ENCODE measurements at regions not wholly inside any gene's neighbourhood (a gene's known extent, or its start where the extent isn't known, plus 50 kb on each side); places are given as distances from the start of the nearest gene placed in this dataset.

DNA sequence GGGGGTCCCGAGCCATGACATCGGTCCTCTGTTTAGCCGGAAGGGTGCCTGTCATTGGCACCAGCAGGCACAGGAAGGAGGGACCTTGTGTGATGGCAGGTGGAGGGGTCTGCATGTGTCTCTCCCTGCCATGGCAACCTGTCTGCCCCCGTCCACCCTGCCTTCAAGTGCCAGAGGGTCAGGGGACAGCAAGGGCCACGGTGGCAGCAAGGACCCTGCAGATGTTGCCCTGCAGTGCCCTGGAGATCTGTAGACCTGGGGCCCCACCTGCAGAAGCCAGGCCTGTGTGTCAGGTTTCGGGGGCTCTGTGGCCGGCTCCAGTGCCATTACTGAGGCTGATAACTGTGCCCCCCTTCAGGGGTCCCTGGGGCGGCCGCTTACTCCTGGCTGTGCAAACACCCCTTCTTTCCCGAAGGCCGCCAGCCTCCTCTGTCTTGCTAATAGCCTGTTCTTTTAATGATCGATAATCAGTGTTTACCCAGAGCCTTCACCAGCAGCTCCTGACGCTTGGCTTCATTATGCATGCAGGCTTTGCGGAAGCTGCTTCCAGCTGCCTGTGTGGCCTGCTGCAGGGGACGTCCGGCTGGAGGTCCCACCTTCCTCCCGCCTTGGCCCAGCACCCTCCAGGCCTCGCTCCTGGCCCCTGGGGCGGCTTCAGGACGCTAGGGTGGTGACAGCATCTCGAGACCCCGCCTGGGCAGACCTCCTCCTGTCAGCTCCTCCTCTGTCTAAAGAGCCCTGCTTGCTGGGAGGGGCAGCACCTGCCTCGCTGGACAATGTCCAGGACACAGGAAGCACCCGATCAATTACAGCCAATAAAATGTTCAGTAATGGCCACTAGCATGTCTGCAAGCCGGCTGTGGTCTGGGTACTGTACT is 153.0 kb downstream of the KIF26A start:
- DNase-seq: no peak

DNA sequence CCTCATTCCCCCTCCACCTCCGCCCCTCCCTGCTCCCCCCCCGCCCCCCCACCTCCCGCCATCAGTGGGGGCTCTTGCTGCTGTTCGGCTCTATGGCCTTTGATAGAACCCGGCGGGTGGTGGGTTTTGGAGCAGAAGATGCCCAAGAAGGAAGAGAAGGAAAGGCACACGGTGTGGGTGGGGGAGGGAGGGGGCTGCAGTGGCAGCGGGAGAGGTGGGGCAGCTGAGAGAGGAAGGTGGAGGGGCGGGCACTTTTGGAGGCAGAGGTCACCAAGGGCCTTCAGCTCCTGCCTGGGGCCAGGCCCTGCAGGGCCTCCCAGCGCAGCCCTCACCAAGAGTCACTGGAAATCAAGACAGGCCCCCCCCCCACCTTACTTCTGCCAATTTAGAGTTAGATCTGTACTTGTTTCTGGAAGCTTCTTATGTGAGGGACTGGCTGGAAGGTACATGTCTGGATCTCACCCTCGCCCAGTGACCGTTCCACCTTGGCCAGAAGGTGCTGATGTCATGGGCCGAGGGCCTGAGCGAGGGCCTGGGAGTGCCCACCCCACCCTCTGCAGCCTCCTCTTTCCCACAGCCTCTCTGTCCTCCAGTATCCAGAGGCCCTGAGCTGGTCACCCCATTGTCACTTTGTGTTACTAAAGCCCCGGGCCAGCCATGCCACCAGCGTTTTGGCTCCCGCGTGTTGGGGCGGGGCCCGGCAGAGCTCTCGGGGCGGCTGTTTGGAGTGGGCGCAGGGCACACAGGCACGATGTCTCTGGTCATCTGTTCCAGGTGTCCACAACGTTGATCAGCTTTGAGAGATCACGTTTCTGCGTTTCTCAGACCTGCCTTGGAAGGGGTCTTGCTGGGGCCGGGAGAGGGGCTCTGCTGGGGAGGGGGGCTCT is 153.9 kb downstream of the KIF26A start:
- DNase-seq: no peak

DNA sequence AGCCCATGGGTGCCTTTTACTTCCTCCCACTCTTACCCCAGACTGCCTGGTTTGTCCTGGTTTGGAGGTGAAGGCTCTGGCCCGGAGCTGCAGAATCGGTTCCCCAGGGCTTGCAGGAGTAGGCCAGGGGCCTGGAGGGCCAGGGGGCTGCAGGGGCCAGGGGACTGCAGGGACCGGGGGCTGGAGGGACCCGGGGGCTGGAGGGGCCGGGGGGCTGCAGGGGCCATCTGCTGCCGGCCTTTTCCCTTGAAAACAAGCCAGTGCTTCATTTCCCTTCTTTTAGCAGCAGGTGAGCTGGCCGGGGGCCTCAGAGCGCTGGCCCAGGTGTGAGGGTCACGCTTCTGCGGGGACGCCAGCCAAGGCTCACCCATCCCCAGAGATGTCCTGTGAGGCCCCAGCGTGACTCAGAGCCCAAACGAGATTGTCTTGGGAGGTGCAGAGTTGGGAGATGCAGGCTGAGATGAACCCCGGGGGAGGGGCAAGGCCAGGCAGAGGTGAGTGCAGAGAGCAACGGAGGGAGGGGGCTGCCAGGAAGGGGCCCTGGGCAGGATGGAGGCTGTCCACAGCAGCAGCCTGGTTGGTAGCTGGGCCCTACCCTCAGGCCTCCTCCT is 154.9 kb downstream of the KIF26A start:
- DNase-seq: no peak

DNA sequence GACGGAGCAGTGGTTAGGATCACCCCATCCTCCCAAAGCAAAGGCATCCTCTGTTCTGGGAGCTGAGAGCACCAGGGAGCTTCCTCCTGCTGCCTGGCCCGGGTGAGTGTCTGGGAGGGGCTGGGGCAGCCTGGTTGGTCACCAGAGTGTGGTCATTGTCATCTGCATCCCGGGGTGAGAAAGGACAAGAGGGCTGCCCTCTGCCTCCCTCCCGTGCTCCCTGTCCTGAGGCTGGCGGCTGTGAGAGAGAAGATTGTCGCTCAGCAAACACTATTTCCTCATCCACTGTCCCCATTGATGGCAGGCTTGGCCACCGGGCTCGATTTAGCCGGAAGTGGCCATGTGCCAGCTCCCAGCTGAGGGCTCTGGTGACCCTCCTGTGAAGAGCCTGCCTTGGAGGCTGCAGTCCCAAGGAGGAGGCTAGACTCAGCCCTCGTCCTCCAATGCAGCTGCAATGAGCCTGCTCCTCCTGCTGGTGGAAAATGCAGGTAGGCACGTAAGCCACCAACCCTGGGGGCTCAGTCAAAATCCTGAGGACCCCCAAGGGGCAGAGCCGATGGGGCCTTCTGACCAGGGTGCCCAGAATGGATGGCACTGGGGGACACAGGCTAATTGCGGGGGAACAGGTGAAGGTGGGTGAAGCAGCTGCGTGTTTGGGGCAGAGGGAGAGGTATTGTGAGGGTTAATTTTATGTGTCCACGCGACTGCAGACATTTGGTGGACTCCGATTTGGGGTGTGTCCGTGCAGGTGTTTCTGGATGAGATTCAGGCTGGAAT is 155.7 kb downstream of the KIF26A start:
- no peak for DNase-seq

DNA sequence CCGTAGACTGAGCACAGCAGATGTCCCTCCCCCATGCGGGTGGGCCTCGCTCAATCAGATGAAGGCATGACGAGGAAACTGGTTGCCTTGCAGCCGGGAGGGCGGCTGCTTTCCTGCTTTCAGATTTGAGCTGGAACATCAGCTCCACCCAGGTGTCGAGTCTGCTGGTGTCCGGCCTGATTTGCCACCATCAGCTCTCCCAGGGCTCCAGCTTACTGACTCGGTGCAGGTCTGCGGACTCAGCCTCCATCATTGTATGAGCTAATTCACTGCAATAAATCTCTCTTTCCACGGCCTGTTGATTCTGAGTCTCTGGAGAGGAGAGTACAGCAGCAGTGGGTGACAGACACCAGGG is 156.2 kb downstream of the KIF26A start:
- no peak for DNase-seq

DNA sequence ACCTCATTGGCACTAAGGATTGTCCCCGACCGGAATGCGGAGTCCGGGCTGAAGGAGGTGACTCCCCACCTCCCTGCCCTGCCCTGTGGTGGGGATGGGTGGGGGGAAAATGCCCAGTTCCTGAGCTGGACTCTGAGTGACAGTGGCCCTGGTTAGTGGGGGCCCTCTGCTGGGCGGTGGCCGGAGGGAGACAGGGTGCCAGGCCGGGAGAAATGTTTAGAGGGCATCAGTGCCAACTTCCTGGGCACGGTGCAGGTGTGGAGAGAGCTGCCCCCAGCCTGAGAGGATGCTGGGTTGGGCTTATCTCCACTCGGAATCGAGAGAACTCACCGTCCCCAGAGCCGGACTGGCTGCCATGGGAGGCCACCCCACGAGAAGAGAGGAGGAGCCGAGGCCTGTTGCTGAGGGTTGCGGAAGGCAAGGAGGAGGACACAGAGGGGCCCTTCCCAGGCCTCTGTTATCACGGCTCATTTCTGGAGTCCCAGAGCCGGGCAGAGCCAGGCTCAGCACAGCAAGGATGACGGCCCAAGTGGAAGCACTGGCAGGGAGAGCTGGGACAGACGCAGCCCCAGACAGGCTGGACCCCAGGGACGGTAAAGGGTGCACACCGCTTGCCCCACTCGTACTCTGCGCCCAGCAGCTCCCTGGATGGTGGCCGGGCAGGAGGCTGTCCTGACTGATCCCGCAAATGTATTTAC is 156.7 kb downstream of the KIF26A start:
- DNase-seq: no peak

DNA sequence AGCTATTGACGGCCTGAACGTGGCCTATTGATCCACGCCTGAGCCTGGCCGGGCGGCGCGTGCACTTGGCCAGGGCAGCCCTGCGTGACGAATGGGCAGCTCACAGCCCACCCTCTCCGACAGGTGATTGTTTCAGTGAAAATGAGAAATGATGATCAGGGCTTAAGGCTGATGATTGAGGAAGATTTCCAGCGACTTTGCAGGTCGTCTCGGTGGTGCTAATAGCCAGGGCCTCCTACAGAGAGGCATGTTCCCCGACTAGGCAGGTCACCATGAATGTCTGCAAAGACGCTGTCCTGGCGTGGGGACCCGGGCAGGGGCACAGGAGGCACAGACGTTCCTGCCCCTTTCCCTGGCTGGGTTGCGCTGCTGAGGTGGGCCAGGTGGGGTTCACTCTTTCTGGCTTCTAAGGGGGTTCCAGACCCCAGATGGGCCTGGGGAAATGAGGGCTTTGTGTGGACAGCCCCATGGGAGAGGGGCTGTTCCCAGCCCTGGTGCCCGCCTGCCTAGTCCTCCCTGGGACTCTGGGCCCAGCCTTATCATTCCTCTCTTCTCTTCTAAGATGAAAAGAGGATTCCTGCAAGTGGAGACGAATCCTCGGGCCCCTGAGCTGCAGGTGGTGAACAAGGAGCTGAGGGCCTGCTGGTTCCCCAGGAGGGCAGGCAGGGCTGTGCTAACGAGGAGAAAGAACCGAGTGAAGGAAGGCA is 157.4 kb downstream of the KIF26A start:
- no peak for DNase-seq

DNA sequence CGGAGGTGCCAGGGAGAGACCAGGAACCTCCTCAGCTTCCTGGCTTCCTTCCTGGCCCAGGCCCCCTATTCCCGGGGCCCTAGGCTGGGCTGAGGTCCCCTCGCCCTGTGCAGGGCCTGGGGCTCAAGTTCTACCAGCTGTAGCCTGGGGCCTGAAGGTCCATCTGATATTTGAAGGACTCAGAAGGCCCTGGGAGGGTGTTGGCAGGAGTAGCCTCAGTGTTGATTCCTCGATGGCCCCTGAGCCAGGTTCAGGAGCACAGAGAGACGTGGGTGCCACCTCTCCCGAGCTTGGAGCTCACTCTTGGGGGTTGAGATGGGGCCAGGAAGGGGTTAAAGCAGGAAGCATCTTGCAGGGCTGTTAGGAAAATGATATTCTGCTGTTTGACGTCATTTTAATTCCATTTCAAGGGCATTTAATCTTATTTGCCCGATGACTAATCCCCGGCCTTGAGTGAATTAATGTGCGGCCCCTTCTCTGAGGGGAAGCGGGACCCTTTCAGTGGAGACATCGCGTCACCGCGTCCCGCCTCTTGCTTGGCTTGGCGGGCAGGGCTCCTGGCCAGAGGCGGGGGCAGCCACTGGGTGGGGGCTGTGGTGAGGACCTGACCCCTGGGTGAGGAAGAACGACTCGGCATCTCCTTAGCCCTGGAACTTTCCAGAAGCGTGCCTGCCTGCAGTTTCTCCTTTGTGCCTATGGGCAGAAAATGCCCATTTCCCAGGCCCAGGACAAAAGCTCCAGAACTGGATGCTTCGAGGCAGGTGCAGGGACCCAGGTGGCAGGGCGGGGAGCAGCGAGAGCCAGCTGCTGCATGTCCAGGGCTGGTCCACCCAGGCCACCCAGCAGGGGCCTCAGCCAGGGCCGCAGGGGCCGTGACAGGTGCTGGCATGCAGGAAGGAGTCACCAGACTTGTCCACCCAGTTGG is 158.3 kb downstream of the KIF26A start:
- DNase-seq: no peak

DNA sequence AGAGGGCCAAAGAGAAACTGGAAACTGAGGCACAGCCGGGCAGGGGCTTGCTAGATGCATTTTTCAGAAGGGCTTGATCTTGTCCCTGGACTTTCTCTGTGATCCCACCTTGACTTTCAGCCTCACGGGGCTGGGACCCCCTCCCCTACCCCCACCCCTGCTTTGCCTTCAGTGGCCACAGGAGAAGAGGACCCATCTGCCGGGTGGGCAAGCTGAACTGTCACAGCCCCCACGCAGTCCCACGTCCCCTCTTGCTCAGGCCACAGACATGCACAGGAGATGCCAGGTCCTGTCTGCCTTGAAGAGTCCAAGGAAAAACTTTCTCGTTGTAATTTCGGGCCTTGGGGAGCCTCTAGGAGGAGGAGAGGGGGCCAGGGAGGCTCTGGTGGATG is 158.9 kb downstream of the KIF26A start:
- DNase-seq: no peak

DNA sequence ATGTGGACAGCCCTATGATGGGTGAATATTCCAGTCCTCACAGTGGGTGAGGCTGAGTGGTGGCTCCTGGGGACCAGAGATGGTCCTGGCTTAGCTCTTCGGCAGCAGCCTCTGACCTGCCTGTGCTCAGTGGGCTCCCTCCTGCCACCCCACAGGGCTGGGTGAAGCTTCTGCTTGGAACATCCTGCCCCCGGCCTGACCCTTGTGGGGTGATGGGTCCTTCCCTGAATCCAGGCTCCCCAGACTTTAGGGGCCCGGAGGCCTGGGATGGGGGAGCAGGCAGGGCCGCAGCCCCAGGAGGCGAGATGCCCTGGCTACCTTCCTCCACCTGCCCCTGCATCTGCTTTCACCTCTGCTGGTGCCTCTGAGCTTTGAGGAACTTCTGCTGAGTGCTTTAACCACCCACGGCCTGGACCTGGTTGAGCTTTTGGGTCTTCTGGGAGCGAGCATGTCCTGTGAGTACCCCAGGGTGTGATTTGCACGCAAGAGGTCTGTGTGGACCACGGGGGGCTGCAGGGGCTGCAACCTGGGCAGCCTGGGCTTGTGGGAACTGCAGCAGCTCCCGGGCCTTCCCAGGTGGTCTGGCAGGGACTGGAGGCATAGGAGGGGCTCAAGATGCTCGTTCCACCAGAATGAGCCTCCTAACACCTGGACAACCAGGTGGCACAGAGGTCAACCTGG is 159.5 kb downstream of the KIF26A start:
- no peak for DNase-seq

DNA sequence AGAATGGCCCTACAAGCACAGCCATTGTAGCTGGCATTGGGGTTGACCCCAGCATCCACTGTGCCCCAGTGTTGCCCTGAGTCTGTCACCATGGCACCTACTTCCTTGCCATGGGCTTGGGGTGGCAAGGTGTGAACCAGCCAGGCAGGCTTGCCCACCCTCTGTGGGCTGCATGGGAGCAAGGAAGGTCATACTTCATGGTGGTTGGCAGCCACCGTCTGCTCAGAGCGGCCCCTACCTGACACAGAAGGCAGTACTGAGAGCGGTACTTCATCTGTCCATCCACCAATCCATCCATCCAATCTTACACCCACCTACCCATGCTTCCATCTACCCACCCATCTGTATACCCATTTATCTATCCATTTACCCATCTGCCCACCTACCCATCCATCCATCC is 160.1 kb downstream of the KIF26A start:
- DNase-seq: no peak

DNA sequence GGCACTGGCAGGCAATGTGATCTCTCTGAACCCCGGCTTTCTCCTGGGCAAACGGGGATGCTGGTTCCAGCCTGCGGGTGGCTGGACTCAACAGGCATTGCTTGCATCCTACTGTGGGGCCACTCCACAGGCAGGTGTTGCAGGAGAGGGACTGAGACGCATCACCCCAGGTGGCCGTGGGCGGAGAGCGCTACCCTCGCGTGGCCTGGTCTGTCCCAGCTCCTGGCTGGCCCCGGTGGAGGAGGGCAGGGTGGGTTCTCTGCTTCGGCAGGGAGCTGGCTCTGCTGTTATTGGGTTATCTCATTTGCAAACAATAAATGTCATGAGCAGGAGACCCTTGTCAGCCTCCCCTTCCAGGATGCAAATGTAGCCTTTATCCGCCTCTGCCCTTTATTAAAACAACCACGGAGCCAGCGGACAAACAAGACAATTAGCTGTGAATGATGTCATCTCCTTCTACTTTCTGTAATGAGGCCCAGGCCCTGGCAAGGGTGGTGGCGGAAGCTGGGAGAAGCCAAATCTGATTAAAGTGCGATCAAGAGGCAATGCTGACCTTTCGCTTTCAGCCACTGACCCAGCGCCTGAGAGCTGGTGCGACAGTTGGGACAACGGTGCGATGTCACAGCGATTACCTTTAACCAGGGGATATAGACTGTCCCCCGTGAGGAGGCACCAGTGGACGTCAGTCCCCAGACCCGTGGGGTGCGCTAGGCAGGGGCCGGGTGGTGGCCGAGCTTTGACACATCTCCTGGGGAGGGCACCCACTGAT is 161.8 kb downstream of the KIF26A start:
- DNase-seq: no peak

DNA sequence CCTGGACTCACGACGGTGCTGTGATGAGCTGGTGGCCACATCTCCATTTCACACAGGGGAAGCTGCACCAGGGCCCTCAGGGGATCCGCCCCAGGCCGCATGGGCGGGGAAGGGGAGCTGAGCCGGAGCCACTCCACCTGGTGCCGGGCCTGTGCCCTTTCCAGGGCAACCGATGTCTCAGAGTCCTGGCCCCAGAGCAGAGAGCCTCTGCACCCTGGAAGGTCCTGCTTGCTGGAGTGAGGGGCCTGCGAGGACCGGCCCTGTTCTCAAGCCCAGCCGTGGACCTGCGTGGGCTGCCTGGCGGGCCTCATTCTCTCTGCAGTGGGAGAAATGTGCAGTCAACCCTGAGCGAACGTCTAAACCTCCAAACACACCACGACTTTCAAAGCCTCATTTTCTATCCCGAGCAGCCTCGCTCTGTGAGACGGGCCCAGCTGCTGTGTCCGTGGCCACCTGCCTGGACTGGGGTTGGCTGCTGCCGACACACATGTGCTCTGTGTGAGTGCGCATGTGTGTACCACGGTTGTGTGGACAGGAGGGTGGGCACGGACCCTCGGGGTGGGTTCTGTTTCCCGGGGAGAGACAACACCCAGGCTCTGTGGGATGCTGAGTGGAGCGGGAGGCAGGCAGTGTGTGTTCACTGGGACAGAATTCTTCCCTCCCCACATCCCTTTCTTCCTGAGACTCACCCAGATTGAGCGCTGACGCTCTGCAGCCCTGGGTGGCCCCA is 163.5 kb downstream of the KIF26A start:
- DNase-seq: no peak

DNA sequence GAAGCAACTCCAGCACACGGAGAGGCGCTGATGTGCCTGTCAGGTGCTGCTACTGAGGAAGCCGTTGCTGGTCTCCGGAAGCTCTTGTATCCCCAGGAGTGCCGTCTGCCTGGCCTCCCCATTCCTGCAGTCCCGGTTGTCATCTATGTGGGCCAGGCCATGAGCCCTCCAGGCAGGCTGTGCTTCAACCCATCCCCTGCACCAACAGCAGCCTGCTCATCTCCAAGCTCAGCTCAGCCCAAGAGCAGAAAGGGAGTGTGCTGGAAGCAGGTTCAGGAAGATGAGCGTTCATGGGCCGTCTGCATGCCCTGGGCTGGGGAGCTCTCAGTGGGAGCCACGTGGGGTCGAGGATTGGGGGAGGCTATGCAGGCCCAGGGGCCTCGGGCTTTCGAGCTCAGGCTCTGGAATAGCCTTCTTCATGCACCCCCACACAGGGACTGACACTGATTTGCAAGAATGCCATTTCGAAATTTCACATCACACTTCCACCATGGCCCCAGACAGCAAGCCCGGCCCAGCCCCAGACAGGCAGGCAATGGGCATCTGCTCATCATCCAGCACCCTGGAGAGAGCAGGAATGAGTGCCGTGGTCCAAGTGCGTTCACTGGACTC is 164.5 kb downstream of the KIF26A start:
- DNase-seq: no peak

DNA sequence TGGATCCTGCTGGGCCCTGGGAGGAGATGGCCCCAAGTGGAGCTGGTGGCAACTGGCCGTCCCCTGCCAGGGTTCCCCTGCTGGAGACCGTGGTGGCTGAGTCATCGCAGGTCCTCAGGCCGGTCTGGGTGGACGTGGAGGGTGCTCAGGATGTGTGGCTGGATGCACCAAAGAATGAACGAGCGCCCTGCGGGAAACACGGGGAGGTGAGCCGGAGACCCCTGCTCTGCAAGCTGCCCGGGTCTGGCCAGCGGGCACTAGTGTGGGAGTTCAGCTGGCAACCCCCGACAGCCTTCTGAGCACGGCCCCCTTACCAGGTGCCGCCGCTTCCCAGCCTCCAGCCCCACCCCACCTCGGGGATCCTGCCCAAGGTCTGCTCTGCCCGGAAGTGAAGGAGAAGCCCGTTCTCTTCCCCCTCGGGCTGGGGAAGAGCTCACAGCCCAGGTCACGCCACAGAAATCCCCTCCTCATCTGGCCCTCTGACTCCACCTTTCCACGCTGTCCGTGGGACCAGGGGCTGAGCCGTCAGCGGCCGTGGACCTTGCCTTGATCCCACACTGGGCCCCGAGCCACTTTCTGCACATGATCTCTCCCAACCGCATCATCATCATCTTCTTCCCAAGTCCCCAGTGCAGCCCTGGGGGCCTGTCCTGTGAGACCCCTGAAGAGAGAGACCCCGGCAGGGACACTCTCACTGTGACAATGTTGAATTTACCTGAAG is 165.5 kb downstream of the KIF26A start:
- DNase-seq: no peak

DNA sequence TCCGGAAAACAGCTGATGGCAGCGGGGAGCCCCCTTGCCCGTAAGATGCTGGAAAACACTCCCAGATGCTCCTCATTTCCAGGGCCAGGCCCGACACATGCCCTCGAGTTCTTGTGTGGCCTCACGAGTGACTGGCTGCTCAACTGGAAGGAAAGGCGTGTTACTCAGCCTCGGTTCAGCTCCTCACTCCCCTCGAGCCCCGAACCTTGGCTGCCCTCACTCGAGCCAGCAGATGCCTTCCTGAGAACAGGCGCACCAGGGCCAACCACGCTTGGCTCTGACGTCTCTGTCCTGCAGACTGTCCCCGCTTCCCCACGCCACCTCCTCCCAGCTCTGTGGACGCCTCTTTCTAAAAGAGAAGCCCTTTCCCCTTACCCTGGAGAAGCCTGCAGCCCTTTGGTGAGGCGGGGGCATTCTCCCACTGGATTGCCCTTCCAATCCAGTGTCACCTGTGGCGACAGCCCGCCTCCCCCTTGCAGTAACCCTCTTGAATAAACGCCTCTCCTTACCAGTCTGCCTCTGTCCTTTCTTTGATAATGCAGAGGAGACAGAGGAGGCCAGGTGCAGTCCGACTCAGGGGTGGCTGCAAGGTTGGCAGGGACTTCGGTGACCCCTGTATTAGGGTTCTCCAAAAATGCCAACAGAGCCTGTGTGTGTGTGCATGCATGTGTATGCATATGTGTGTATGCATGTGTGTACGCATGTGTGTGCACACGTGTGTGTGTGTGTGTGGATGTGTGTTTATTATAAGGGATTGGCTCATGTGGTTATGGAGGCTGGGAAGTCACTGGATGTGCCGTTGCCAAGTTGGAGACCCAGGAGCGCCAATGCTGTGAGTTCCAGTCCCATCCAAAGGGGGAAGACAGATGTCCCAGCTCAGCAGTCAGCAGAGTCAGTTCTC is 166.3 kb downstream of the KIF26A start:
- DNase-seq: no peak
